IPS-20b (cell line): ENCODE measurements at regions not wholly inside any gene's neighbourhood (a gene's known extent, or its start where the extent isn't known, plus 50 kb on each side); places are given as distances from the start of the nearest gene placed in this dataset.
"Not testable (repeated sequence)": the region's sequence is repeated elsewhere in the genome, so short reads cannot be mapped to it uniquely, and the experiment has no call there.

ENCODE experiments used
- H3K27ac ChIP-seq: one replicate; pipeline ENCODE4 v1.5.1; 2013; ENCODE audit warnings: low read length
- H3K27me3 ChIP-seq: 2 replicates; pipeline ENCODE4 v1.6.1; 2013; ENCODE audit warnings: mild to moderate bottlenecking, low read length, inconsistent platforms; ENCODE audit not compliant: insufficient read depth
- H3K36me3 ChIP-seq: 2 replicates; pipeline ENCODE4 v1.6.1; 2013; ENCODE audit warnings: low read depth, mild to moderate bottlenecking, inconsistent platforms, low read length, moderate library complexity; ENCODE audit not compliant: insufficient read depth
- H3K4me1 ChIP-seq: 2 replicates; pipeline ENCODE4 v1.6.1; 2013; ENCODE audit warnings: mild to moderate bottlenecking, control low read depth, inconsistent platforms, low read length, moderate library complexity; ENCODE audit not compliant: insufficient read depth
- H3K4me3 ChIP-seq: 2 replicates; pipeline ENCODE4 v1.5.1; 2013; ENCODE audit warnings: mild to moderate bottlenecking, low read length, inconsistent platforms
- H3K9ac ChIP-seq: 2 replicates; pipeline ENCODE4 v1.6.1; 2013; ENCODE audit warnings: low read depth, mild to moderate bottlenecking, inconsistent platforms, low read length, moderate library complexity
- H3K9me3 ChIP-seq: 2 replicates; pipeline ENCODE4 v1.6.1; 2013; ENCODE audit warnings: mild to moderate bottlenecking, low read depth, low read length, inconsistent platforms; ENCODE audit not compliant: insufficient read depth

DNA sequence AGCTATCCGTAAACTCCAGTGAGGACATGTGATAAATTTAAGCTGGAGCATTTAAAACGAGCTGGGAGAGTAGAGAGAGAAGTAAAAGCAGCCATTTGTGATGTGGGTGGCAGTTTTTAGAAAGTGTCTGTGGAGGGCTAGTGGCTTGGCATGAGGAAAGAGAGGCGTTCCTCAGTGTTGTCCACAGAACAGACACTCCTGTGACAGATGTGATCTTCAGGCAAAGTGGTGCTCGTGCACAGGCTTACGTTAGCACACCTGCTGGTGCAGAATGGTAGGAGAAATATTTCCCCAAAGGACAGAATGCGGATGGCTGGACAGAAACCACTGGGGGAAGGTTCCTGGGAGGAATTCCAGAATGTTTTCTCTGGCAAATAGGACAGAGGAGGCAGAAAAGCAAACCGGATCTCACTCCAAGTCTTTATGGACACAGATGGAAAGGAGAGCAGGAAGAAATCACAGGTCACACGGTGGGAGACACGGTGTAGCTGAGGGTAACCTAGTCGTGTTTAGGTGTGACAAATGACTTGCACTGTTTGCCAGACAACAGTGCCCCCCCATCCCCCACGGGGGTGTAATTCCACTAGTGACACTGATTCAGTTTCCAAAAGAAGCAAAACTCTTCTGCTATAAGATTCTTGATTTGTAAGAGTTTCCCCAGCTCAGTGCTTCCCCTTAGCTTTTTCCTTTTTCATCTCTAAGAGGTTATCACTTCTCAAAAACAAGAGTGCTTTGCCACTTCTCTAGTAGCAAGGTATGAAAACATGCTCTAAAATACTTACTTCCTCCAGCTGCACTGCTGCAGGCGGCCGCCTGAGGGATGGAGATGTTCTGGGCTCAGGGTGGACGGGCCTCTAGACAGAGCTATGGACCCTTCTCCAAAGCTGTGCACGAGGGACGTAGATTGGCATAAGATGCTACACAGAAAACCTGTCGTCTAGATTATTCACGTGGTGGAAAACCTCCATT is 293.2 kb downstream of the QKI start:
- no peak overlapping the region for H3K4me3 ChIP-seq
- H3K9ac ChIP-seq: no peak overlapping the region
- peaks cover 5% of the 10 kb centered on the region for H3K4me1 ChIP-seq
- no peaks in the 10 kb centered on the region for H3K27me3 ChIP-seq
- H3K9me3 ChIP-seq: no peaks in the 10 kb centered on the region
- no peak overlapping the region for H3K27ac ChIP-seq
- H3K36me3 ChIP-seq: no peaks in the 10 kb centered on the region

DNA sequence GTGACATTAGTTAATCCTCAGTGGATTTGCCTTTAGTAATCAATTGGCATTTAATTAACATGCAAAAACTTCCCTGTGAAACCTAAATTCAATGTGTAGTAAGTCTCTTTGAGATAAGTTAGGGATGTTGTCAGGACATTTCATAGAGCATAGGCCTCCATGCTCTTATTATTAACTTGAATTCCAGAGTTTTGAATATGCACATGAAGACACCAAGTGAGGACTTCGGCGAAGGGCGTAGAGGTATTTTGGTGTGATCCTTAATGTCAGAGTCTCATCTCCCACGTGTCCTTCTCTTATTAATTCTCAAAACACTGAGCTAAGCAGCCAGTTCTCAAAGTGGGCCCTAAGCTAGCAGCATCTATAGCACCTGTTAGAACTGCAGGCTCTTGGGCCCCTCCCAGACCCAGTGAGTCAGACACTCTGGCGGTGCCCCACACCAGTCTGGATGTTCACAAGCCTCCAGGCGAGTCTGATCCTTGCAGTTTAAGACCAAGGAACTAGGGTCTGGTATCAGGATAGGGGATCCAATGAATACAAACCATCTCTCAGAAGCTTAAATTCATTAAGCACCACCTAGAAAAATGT is 292.1 kb downstream of the QKI start:
- Histone ChIP-seq H3K36me3 (no peaks in the 10 kb centered on the region), H3K9ac (no peak overlapping the region), H3K9me3 (no peaks in the 10 kb centered on the region), H3K27ac (no peak overlapping the region), H3K4me3 (no peak overlapping the region), H3K4me1 (peaks cover 5% of the 10 kb centered on the region), H3K27me3 (no peaks in the 10 kb centered on the region)

DNA sequence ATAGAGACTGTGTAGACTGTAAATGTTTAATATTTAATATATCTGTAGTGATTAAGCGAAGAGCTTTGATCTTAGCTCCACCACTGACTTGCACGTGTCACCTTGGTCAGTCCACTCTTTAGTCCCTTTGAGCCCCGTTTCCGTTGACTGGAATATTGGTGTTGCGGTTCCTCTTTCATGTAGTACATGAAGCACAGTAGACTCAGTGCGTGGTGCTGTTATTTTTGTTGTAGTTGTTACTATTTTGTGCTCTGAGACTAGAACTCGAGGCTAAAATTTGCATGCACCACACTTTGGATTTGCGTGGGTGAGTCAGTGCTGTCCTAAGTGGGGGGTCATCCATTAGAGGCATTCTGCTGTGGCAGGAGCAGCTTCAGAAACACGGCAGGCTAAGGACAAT is 291.4 kb downstream of the QKI start:
- Histone ChIP-seq H3K4me3 (no peak overlapping the region), H3K9ac (no peak overlapping the region), H3K36me3 (no peaks in the 10 kb centered on the region), H3K9me3 (no peaks in the 10 kb centered on the region), H3K27me3 (no peaks in the 10 kb centered on the region), H3K27ac (no peak overlapping the region), H3K4me1 (peaks cover 5% of the 10 kb centered on the region)

DNA sequence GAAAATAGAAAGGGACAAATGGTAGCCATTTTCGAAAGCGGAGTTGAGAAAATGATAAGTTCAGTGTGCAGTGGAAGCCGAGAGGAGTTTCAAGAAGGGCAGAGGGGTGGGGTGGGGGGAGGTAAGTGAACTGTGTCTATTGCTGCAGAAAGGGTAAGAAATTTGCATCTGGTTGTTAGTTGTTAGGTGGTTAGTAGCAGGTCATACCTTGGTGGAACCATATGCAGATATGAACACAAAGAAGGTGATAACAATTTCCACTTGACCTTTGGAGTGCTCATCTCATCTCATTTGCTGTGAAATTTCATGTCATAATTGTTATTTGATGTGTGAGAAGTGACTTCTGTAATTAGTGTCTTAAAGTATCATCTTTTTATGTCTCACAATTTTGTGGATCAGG is 288.2 kb downstream of the QKI start:
- H3K36me3 ChIP-seq: no peaks in the 10 kb centered on the region
- no peaks in the 10 kb centered on the region for H3K27me3 ChIP-seq
- no peaks in the 10 kb centered on the region for H3K9me3 ChIP-seq
- H3K9ac ChIP-seq: no peak overlapping the region
- H3K4me1 ChIP-seq: peaks cover 5% of the 10 kb centered on the region
- no peak overlapping the region for H3K27ac ChIP-seq
- no peak overlapping the region for H3K4me3 ChIP-seq

DNA sequence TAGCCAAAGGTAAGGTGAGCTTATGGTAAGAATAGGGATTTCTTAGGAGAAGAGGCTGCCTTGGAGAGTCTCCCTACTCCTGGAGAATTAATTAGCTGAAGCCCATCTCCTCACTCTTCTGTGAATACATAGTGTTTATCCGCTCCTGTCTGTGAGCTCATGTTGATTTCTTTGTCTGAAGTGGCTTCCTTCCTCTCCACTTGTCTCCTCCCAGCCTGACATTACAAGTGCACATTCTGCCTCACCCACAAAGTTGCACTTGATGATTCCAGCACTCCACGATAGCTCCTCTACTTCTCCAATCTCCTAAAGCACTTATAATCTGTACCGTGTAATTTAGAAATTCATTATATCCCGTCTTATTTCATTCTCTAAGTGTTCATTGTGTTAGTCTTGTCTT is 287.2 kb downstream of the QKI start:
- no peaks in the 10 kb centered on the region for H3K27me3 ChIP-seq
- H3K9ac ChIP-seq: no peak overlapping the region
- no peak overlapping the region for H3K4me3 ChIP-seq
- no peaks in the 10 kb centered on the region for H3K36me3 ChIP-seq
- H3K4me1 ChIP-seq: peaks cover 5% of the 10 kb centered on the region
- no peaks in the 10 kb centered on the region for H3K9me3 ChIP-seq
- H3K27ac ChIP-seq: no peak overlapping the region

DNA sequence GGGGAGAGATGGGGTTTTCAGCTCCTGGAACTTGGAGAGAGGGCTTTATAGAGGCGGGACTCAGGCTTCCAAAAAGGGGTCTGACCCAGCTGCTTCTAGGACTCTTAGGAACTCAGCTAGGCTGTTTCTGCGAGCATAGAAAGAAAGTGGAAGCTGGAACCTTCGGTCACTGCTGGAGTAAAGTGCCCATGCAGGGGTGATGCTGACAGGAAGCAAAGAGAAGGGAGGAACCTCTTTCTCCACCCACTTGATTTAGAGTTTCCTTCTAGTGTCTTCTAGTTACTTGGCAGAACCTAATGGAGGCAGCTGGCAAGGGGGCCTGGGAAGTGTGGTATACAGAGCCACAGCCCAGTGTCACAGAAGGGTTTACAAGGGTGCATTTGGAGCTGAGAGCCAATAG is 283.6 kb downstream of the QKI start:
- Histone ChIP-seq H3K4me1 (no peaks in the 10 kb centered on the region), H3K9me3 (no peaks in the 10 kb centered on the region), H3K27ac (no peak overlapping the region), H3K36me3 (no peaks in the 10 kb centered on the region), H3K27me3 (no peaks in the 10 kb centered on the region), H3K4me3 (no peak overlapping the region), H3K9ac (no peak overlapping the region)

DNA sequence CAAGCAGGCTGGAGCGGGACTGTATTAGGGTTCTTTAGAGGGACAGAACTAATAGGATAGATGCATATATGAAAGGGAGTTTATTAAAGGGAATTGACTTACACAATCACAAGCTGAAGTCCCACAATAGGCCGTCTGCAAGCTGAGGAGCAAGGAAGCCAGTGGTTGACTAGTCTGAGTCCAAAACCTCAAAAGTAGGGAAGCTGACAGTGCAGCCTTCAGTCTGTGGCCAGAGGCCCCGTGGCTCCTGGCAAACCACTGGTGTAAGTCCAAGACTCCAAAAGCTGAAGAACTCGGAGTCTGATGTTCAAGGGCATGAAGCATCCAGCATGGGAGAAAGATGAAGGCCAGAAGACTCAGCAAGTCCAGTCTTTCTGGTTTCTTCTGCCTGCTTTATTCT is 281.8 kb downstream of the QKI start:
- not testable (repeated sequence) for H3K4me3 ChIP-seq, H3K9ac ChIP-seq, H3K27ac ChIP-seq

DNA sequence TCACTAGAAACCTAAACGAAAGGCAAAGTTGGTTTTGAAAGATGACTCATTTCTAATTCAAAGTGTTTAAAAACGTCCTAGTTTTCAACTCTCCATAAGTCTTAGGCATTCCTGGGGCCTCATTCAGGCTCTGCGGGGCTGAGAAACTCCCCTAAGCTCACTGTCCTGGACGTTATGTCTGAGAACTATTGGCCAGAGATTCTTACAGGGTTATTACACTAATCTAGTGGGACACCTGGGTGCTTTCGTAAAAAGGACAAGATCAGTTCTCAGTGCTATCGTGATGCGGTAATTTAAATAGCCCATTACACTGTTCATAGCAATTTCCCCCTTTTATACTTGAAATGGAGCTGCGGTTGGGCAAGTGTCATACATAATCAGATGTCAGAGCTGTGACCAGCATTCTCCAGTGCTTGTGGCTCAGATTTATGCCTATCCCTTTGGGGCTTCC is 280.9 kb downstream of the QKI start:
- no peaks in the 10 kb centered on the region for H3K9me3 ChIP-seq
- H3K9ac ChIP-seq: no peak overlapping the region
- H3K27ac ChIP-seq: no peak overlapping the region
- H3K27me3 ChIP-seq: no peaks in the 10 kb centered on the region
- H3K36me3 ChIP-seq: no peaks in the 10 kb centered on the region
- no peaks in the 10 kb centered on the region for H3K4me1 ChIP-seq
- no peak overlapping the region for H3K4me3 ChIP-seq

More for the DNA sequence above, 281.8 kb downstream of the QKI start:
- not testable (repeated sequence) for H3K9me3 ChIP-seq, H3K27me3 ChIP-seq, H3K36me3 ChIP-seq, H3K4me1 ChIP-seq

DNA sequence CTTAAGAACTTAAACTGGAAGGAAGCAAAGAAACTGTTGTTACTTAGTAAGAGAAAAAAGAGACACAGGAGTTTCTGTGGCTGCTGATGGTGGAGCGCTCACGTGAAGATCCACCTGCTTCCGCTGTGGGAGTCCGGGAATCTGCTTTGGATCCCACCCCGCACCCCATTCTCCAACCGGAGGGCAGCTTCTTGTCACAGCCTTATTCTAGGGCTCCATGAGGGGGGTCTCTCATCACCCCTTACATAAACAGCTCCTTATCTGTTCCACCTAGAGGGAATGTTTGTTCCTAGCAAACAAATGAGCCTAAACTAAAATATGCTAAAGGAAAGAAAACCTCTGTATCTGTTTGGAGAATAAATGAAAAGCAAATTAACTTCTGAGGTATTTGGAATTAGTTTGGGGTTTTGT is 280.5 kb downstream of the QKI start:
- Histone ChIP-seq H3K27me3 (no peaks in the 10 kb centered on the region), H3K9me3 (no peaks in the 10 kb centered on the region), H3K9ac (no peak overlapping the region), H3K27ac (no peak overlapping the region), H3K4me1 (no peaks in the 10 kb centered on the region), H3K4me3 (no peak overlapping the region), H3K36me3 (no peaks in the 10 kb centered on the region)

DNA sequence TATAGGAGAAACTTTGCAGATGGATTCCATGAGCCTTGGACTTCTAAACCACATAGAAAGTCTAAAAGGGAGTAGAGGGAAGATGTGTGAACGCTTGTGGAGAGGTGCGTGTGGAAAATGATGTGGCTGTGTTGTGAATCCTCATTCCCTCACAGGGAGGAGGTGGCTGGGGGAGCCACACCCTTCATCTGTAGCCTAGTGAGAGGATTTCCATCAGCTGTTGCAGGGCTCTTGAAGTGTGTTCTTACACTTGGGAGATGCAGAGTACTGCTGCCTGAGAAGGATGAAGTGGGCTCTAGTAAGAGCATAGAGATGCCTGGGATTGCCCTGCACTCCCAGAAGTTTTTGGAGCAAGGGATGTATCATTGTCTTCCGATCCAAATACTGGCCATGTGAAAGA is 279.6 kb downstream of the QKI start:
- H3K4me3 ChIP-seq: no peak overlapping the region
- H3K4me1 ChIP-seq: no peaks in the 10 kb centered on the region
- no peaks in the 10 kb centered on the region for H3K9me3 ChIP-seq
- H3K36me3 ChIP-seq: no peaks in the 10 kb centered on the region
- H3K9ac ChIP-seq: no peak overlapping the region
- H3K27me3 ChIP-seq: no peaks in the 10 kb centered on the region
- no peak overlapping the region for H3K27ac ChIP-seq

DNA sequence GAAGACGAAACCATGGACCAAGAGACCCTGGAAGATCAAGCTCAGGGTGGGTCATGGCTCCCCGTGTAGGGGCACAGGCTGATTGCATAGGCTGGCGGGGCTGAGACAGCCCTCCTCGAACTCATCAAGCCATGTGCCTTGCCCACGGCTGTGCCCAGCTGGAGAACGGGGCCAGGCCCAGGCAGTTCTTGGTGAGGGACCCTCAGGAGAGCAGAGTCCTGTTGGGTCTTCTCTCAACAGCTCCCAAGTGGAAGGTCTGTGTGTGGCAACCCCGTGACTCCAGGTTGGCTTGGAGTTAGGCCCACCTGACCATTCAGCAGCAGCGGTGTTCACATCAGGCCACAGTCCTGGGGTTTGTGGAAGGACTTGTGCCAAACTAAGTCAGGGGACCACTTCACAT is 276.5 kb downstream of the QKI start:
- Histone ChIP-seq H3K4me3 (no peak overlapping the region), H3K4me1 (no peaks in the 10 kb centered on the region), H3K27me3 (no peaks in the 10 kb centered on the region), H3K9me3 (no peaks in the 10 kb centered on the region), H3K9ac (no peak overlapping the region), H3K27ac (no peak overlapping the region), H3K36me3 (no peaks in the 10 kb centered on the region)

DNA sequence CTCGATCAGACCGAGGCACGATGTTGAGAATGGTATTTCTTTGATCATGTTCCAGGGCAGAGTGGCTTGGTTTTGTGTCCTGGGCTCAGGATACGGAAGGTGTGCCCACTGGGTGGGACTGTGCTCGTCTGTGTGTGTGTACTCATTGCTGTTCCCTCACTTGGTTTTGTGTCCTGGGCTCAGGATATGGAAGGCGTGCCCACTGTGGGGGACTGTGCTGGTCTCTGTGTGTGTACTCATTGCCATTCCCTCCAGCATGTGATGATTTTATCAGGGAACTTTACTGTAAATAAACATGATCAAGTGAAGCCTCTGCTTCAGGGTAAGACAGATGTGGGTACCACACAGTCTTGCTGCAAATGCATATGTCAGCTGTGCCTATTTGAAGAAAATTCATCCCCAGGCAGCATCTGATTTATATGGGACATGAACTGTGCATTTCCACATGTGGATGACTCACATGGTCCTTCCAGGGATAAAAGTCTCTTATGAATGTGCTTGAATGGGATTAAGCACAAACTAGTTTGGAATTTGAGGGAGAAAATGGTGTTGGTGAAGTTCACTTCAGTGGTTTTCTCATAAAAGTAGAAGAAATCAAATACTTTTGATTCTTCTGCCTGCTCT is 274.3 kb downstream of the QKI start:
- Histone ChIP-seq H3K9ac (no peak overlapping the region), H3K4me3 (no peak overlapping the region), H3K27ac (no peak overlapping the region), H3K36me3 (no peaks in the 10 kb centered on the region), H3K9me3 (no peaks in the 10 kb centered on the region), H3K27me3 (no peaks in the 10 kb centered on the region), H3K4me1 (no peaks in the 10 kb centered on the region)
